ENCODE measurements at regions not wholly inside any gene's neighbourhood (a gene's known extent, or its start where the extent isn't known, plus 50 kb on each side); places are given as distances from the start of the nearest gene placed in this dataset.

DNA sequence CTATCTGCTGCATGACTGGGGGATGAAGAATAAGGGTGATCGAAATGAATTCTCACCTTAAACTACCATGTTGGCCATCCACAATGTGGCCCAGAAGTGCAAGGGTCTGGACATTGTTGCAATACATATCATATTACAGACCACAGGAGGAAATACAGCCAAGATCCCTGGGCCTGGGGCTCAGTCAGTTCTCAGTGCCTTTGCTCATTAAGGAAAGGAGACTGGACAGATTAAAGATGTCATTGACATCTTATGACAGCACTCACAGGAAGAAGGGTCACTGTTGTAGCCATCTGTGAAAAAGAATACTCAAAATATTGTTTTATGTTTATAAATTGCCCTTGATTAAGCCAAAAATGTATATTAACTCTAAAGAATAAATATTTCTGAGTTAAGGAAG lies 1345.2 kb downstream of the FSTL5 start:
- no peaks in the 10 kb centered on the region; the same call in 1 of the 2 replicates for H3K9me2 ChIP-seq (ENCODE audit: insufficient read depth)
- H3K4me3 ChIP-seq (replicated peaks in 1 of 2; ENCODE audit: low read depth in 1 of 2, low read length in 2 of 2), result no peak overlapping the region
- H3K36me3 ChIP-seq (ENCODE audit: control insufficient read depth in 1 of 2, insufficient read depth in 2 of 2, low read length in 2 of 2), result no peaks in the 10 kb centered on the region
- ChIA-PET POLR2A (no interaction called here), CTCF (no interaction called here), RAD21 (ENCODE audit: low non-redundant PET in 1 of 2, low total read pairs in 2 of 2, uncharacterized antibody in 2 of 2, unreplicated experiment in 2 of 2) (no interaction called here)
- no peaks in the 10 kb centered on the region for H4K20me1 ChIP-seq (ENCODE audit: insufficient read depth)
- BruUV-seq (replicated peaks), result no TSS peak
- no peaks in the 10 kb centered on the region for H3K79me2 ChIP-seq (ENCODE audit: insufficient read depth, low read length)
- DNase-seq (ENCODE audit: low read depth, low spot score), result no peak
- H3K4me1 ChIP-seq (ENCODE audit: control insufficient read depth in 1 of 2, insufficient read depth in 2 of 2, low read length in 2 of 2), result no peaks in the 10 kb centered on the region
- intact Hi-C loops (cut with micrococcal nuclease), result no loop called here
- no peak overlapping the region for H3K27ac ChIP-seq (ENCODE audit: low read depth, low read length)
- H3K9me3 ChIP-seq (ENCODE audit: control insufficient read depth in 1 of 2, insufficient read depth in 1 of 2, low read depth in 1 of 2, low read length in 2 of 2), result no peaks in the 10 kb centered on the region
- ATAC-seq, result no peak
- H3K4me2 ChIP-seq (ENCODE audit: low read length), result no peak overlapping the region
- no peak for TF ChIP-seq CBX3 (IDR thresholded peaks at IDR 0.05; ENCODE audit: low read depth)
- TF ChIP-seq EGR1 (IDR thresholded peaks at IDR 0.05; ENCODE audit: low read depth), result no peak
- no peak for TF ChIP-seq EZH2 (IDR thresholded peaks at IDR 0.05)
- no peak for TF ChIP-seq ELF1 (IDR thresholded peaks at IDR 0.05; ENCODE audit: borderline replicate concordance, low read depth)
- no peak for TF ChIP-seq ZFX (IDR thresholded peaks at IDR 0.05)
- TF ChIP-seq, protein P1, sequence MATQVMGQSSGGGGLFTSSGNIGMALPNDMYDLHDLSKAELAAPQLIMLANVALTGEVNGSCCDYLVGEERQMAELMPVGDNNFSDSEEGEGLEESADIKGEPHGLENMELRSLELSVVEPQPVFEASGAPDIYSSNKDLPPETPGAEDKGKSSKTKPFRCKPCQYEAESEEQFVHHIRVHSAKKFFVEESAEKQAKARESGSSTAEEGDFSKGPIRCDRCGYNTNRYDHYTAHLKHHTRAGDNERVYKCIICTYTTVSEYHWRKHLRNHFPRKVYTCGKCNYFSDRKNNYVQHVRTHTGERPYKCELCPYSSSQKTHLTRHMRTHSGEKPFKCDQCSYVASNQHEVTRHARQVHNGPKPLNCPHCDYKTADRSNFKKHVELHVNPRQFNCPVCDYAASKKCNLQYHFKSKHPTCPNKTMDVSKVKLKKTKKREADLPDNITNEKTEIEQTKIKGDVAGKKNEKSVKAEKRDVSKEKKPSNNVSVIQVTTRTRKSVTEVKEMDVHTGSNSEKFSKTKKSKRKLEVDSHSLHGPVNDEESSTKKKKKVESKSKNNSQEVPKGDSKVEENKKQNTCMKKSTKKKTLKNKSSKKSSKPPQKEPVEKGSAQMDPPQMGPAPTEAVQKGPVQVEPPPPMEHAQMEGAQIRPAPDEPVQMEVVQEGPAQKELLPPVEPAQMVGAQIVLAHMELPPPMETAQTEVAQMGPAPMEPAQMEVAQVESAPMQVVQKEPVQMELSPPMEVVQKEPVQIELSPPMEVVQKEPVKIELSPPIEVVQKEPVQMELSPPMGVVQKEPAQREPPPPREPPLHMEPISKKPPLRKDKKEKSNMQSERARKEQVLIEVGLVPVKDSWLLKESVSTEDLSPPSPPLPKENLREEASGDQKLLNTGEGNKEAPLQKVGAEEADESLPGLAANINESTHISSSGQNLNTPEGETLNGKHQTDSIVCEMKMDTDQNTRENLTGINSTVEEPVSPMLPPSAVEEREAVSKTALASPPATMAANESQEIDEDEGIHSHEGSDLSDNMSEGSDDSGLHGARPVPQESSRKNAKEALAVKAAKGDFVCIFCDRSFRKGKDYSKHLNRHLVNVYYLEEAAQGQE (IDR thresholded peaks at IDR 0.05; ENCODE audit: low read depth), result no peak
- TF ChIP-seq SRF (IDR thresholded peaks at IDR 0.05; ENCODE audit: low read depth), result no peak
- TF ChIP-seq YY1 (IDR thresholded peaks at IDR 0.05; ENCODE audit: extremely low read depth, insufficient replicate concordance, low read depth, low read length), result no peak
- TF ChIP-seq, protein P2, sequence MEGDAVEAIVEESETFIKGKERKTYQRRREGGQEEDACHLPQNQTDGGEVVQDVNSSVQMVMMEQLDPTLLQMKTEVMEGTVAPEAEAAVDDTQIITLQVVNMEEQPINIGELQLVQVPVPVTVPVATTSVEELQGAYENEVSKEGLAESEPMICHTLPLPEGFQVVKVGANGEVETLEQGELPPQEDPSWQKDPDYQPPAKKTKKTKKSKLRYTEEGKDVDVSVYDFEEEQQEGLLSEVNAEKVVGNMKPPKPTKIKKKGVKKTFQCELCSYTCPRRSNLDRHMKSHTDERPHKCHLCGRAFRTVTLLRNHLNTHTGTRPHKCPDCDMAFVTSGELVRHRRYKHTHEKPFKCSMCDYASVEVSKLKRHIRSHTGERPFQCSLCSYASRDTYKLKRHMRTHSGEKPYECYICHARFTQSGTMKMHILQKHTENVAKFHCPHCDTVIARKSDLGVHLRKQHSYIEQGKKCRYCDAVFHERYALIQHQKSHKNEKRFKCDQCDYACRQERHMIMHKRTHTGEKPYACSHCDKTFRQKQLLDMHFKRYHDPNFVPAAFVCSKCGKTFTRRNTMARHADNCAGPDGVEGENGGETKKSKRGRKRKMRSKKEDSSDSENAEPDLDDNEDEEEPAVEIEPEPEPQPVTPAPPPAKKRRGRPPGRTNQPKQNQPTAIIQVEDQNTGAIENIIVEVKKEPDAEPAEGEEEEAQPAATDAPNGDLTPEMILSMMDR (IDR thresholded peaks at IDR 0.05 in 2 of 3, conservative IDR thresholded peaks at IDR 0.05 in 1 of 3; ENCODE audit: borderline replicate concordance in 1 of 3, insufficient read depth in 1 of 3, low read depth in 2 of 3, low read length in 2 of 3), result no peak
- TF ChIP-seq JUND (IDR thresholded peaks at IDR 0.05), result no peak
- no peak overlapping the region for H3K9ac ChIP-seq (ENCODE audit: low read length)
- H2AFZ ChIP-seq (ENCODE audit: low read depth, low read length, poor library complexity, severe bottlenecking), result no peak overlapping the region
- H3K27me3 ChIP-seq (ENCODE audit: insufficient read depth, low read length), result no peaks in the 10 kb centered on the region

Data from HCT116 (cell line).